Mucosa of descending colon (tissue), 3 donors: ENCODE measurements at regions not wholly inside any gene's neighbourhood (a gene's known extent, or its start where the extent isn't known, plus 50 kb on each side); places are given as distances from the start of the nearest gene placed in this dataset.
"Not testable (repeated sequence)": the region's sequence is repeated elsewhere in the genome, so short reads cannot be mapped to it uniquely, and the experiment has no call there.

Experiments used
- ATAC-seq: fragments of 200-7000 bp; cut with Tn5 transposase; one replicate; pipeline ENCODE4 v1.9.1; 2020; ENCODE audit warnings: mild to moderate bottlenecking, moderate library complexity
- DNase-seq, 3 donors: peaks; one replicate each; pipeline ENCODE4 v3.0.0-alpha.2; 2020
- H3K36me3 ChIP-seq: fragments of 200-600 bp; one replicate; pipeline ENCODE4 v1.8.0; 2021; ENCODE audit warnings: low read depth, mild to moderate bottlenecking
- H3K4me1 ChIP-seq: fragments of 200-600 bp; one replicate; pipeline ENCODE4 v1.8.0; 2021; ENCODE audit warnings: low read depth, mild to moderate bottlenecking
- H3K4me3 ChIP-seq: fragments of 200-600 bp; one replicate; pipeline ENCODE4 v1.8.0; 2021; ENCODE audit warnings: mild to moderate bottlenecking
- H3K9me3 ChIP-seq: fragments of 200-600 bp; one replicate; pipeline ENCODE4 v1.8.0; 2021; ENCODE audit warnings: mild to moderate bottlenecking
- intact Hi-C, 2 donors: fragments of 100-400 bp; cut with DNase I in 1 of 2; cut with micrococcal nuclease in 1 of 2; formaldehyde crosslinking; loops; one replicate each; pipeline versions ENCODE4 v1.11.0 to v1.11.1; 2022; cut with DNase I, micrococcal nuclease
- TF ChIP-seq, protein P1 (sequence below): fragments of 200-600 bp; IDR thresholded peaks from one replicate; pipeline ENCODE4 v1.8.0; 2022; ENCODE audit warnings: antibody characterized with exemption, mild to moderate bottlenecking
- donor health status: DM: no; HTN: no; CAD: no; lungs with moderate emphysema.
- donor health status: DM: no; HTN: no; CAD: no.
- donor health status: DM: no; HTN: yes; CAD: no.

DNA sequence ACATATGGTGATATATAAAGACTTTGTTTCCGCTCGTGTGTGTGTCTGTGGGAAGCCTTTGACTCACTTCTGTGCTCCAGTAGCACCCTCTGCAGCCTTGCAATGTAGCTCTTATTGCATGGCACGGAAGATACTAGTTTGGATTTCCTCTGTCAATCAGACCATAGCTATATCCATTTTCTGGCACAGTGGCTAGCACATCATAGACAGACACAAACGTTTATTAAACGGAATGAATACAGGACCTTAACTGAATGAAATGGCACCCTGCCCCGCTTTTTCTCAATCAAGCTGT is 124.0 kb upstream of the PTPN20 start:
- no peaks in the 10 kb centered on the region for H3K9me3 ChIP-seq
- H3K4me3 ChIP-seq = no peak overlapping the region
- TF ChIP-seq, protein P1, sequence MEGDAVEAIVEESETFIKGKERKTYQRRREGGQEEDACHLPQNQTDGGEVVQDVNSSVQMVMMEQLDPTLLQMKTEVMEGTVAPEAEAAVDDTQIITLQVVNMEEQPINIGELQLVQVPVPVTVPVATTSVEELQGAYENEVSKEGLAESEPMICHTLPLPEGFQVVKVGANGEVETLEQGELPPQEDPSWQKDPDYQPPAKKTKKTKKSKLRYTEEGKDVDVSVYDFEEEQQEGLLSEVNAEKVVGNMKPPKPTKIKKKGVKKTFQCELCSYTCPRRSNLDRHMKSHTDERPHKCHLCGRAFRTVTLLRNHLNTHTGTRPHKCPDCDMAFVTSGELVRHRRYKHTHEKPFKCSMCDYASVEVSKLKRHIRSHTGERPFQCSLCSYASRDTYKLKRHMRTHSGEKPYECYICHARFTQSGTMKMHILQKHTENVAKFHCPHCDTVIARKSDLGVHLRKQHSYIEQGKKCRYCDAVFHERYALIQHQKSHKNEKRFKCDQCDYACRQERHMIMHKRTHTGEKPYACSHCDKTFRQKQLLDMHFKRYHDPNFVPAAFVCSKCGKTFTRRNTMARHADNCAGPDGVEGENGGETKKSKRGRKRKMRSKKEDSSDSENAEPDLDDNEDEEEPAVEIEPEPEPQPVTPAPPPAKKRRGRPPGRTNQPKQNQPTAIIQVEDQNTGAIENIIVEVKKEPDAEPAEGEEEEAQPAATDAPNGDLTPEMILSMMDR = no peak
- peak in 2 of 3 donors; percentile 27 to 41 for DNase-seq
- peak; percentile 52 for ATAC-seq
- no peaks in the 10 kb centered on the region for H3K4me1 ChIP-seq
- intact Hi-C loops = no loop called here
- no peaks in the 10 kb centered on the region for H3K36me3 ChIP-seq

DNA sequence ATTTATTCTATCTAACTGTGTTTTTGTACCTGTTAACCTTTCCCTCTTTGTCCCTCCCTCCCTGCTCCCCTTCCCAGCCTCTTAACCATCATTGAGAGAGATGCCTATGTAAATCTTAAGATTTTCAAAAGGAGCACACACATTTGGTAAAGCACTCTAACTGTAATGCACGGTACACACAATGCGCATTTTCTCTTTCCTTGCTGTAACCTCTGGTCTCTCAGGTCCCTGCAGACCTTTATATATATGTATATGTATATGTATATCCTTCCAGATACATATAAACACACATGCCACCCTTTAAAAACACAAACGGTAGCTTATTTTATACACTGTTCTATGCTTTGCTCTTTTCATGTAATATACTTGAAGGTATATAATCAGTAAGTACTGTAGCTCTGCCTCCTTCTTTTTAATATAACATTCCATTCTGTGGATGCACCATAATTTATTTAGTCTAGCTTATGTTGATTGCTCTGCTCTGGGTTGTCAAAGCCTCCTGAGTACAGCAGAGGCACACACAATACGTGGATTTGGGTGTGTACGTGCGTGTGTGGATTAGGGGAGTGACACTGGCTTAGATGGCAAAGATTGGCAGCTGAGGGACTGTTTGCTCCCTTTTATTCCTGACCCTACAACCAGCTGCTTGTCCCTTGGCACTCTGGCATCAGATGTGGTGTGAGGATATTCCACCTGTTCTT is 118.4 kb upstream of the PTPN20 start:
- H3K4me1 ChIP-seq, H3K4me3 ChIP-seq, H3K36me3 ChIP-seq, DNase-seq, H3K9me3 ChIP-seq, intact Hi-C loops, ATAC-seq: not testable (repeated sequence)

DNA sequence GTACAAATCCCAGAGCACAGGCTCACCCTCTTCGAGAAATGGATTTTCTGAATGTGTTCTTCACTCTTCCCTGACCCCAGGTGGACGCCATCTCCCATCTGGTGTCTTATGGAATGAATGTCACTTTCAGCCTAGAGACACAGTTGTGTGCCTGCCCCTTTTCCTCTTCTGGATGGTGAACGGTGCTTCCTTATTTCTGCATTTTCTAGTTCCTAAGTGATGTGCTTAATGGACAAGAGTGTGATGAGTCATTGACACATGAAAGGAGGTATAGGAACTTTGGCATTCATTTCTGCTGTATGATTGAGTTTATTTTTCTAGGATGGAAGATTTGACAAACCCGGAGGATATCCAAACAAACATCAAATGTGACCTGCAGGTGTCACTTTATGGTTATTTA is 114.9 kb upstream of the PTPN20 start:
- ATAC-seq, intact Hi-C loops, H3K36me3 ChIP-seq, H3K4me3 ChIP-seq, H3K9me3 ChIP-seq, DNase-seq, H3K4me1 ChIP-seq: not testable (repeated sequence)

DNA sequence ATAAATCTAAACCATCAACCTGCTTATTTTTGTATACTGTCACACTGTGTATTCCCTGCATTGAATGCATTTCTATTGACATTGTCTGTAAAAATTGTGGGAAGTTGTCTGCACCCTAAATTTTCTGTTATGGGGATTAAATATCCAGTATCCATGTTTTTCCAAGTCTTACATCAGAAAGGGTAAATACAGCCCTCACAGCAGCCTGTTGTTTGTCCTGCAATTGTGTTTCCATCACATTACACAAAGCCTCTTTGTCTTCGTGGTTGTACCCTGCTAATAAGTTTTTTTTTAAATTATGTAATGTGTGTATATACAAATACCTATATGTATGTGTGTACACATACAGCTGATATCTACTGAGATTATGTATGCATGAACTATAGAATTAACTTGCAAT is 109.2 kb upstream of the PTPN20 start:
- ATAC-seq, DNase-seq, intact Hi-C loops, H3K4me1 ChIP-seq, H3K9me3 ChIP-seq, H3K4me3 ChIP-seq, H3K36me3 ChIP-seq: not testable (repeated sequence)

DNA sequence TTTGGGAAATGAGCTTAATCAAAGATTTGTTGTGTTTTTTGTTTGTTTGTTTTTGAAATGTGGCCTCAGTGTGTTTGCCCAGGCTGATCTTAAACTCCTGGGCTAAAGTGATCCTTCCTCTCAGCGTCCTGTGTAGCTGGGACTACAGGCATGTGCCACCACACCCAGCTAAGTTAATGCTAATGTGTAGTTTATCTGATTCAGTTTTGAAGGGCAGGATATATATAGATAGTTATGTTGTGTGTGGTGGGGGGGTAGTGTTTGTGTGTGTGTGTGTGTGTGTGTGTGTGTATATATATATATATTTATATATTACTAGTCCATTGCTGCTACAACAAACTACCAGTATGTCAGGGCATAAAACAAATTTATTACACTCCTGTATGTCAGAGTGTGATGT is 108.1 kb upstream of the PTPN20 start:
- ATAC-seq, intact Hi-C loops, DNase-seq, H3K9me3 ChIP-seq, H3K36me3 ChIP-seq, H3K4me1 ChIP-seq, H3K4me3 ChIP-seq: not testable (repeated sequence)

DNA sequence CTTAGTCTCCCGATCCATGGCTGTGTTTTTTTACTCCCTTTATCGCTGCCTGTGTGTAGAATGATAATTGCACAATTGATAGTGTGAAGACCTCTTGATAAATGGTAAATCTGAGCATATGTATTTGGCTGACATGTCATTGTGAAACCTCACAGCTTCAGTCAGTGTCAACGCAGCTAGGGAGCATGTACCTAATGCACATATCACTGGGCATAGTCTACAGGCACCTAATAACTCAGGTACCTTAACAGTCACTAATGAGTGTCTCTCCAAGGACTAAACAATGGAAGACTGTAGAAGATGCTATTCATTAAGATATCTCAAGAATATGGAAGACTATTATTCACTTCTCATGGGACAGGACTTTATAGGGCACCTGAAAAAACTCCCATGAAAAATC is 101.0 kb upstream of the PTPN20 start:
- intact Hi-C loops, H3K4me3 ChIP-seq, DNase-seq, H3K9me3 ChIP-seq, ATAC-seq, H3K4me1 ChIP-seq, H3K36me3 ChIP-seq: not testable (repeated sequence)

DNA sequence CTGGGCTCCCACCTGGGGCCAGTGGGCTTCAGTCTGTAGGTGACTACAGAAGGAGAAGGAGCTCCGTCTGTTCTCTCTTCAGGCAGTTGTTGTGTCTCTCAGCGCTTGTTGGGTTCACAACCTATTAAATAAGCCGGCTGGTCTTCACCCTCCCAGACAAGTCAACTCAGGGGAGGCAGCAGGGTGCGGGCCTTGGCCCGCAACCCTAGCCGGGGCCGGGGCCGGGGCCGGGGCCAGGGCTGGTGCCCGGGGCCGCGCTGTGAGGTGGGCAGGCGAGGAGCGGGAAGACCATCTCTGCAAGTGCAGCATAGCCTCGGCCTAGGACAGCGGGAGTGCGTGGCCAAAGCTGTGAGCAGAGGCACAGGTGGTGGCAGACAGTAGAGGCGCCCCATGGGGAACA is 95.1 kb upstream of the PTPN20 start:
- DNase-seq, intact Hi-C loops, H3K36me3 ChIP-seq, H3K9me3 ChIP-seq, H3K4me3 ChIP-seq, ATAC-seq, H3K4me1 ChIP-seq: not testable (repeated sequence)

DNA sequence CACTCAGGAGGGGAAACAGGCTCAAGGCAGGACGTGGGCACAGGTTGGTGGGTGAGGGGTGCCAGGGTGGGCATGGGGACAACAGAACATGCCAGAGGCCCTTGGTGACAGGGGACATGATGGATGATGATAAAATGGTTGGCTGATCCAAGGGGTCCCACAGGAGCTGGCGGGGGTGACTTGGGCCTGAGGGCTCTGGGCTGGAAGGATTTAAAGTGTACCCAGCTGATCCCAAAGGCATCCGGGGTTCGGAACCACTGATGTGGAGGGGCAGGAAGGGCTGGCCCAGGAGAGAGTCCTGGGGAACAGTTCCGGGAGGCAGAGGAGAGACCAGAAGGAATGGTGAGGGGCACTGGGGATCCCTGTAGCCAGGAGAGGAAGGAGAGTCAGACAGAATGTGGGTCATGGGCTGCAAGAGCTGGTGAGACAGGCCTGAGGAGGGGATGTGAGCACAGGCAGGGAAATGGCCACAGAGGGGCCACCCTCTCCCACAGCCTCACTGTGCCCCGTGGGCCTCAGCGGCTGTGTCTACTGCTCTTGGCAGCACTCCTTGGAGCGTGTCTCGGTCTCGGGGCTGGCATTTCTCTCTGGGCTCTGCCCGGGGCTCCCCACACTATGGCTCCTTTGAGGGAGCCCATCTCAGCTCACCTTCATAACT is 70.7 kb upstream of the PTPN20 start:
- DNase-seq, intact Hi-C loops, ATAC-seq, H3K36me3 ChIP-seq, H3K4me1 ChIP-seq, H3K4me3 ChIP-seq, H3K9me3 ChIP-seq: not testable (repeated sequence)

DNA sequence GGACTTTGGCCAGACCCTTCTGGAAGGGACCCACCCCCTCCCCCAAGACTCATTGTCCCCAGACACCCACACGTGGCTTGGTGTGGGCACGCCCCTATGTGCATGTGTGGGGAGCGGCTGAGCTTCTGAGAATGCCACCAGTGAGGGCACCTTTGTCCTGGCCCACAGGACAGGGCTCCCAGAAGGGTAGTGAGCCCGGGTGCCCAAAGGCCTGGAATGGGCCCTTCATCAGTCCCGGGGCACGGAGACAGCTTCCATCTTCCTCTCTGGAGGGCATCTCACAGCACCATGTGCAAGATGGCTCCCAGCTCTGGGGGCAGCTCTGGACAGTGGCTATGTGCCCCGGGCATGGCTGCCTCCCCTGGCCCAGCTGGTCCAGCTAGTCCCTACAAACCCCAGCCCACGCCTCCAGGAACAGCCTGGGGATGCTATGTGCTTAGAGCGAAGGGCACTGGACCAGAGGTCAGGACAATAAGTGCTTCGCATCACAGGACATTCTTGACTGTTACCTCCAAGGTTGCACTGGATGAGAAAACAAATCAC is 70.1 kb upstream of the PTPN20 start:
- H3K9me3 ChIP-seq, DNase-seq, H3K36me3 ChIP-seq, H3K4me1 ChIP-seq, intact Hi-C loops, H3K4me3 ChIP-seq: not testable (repeated sequence)
- peak; percentile 14 for ATAC-seq

DNA sequence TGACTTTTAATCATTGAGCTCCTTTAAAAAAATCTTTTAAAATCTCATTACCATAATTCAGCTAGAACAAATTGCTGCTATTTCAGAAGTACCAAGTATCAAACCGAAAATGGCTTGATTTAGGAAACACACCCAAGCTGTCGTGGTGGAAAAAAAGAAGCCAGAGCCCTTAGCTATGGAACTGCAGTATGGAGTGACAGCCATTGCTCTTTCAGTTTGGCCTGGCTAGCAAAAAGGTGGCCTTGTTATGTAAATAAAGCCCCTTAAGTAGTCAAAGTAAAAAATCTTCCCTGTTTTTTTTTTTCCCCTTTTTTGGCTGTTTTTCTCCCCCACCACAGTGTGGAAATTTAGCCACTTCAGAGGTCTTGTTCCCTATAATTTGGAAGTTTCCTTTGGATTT is 66.0 kb upstream of the PTPN20 start:
- H3K4me1 ChIP-seq, H3K36me3 ChIP-seq, DNase-seq, H3K4me3 ChIP-seq, ATAC-seq, intact Hi-C loops, H3K9me3 ChIP-seq: not testable (repeated sequence)

DNA sequence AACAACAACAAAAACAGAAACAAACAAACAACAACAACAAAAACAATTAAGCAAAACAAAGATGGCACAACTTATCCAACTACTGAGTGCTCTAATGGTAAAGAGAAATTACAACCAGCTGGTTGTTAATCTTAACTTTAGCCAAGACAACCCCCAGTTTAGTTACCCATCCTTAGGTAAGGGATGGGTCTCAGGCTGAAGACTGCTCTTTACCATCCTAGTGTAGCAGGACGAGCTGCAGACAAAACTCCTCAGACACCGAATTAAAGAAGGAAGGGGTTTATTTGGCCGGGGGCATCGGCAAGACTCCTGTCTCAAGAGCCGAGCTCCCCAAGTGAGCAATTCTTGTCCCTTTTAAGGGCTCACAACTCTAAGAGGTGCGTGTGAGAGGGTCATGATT is 65.6 kb upstream of the PTPN20 start:
- ATAC-seq, DNase-seq, H3K9me3 ChIP-seq, H3K4me1 ChIP-seq, H3K4me3 ChIP-seq, H3K36me3 ChIP-seq, intact Hi-C loops: not testable (repeated sequence)

DNA sequence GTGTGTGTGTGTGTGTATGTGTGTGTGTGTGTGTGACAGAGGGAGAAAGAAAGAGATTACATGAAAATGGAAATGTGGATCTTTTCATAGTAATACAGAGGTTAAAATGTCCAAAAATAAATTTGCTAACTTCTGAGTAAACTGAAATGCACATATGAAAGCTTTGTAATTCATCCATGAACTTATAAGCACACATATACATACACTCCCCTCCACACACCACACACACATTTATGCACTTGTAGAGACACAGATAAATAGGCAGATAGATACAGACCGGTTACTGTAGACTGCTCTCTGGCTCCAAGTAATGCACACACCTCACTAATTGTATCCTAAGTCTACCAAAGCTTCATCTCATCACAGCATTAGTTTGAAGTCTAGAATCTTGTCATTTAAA is 50.5 kb upstream of the PTPN20 start:
- H3K9me3 ChIP-seq, H3K4me1 ChIP-seq, H3K36me3 ChIP-seq, ATAC-seq, DNase-seq, H3K4me3 ChIP-seq, intact Hi-C loops: not testable (repeated sequence)
